Left colon (tissue), 2 donors: ENCODE measurements at regions not wholly inside any gene's neighbourhood (a gene's known extent, or its start where the extent isn't known, plus 50 kb on each side); places are given as distances from the start of the nearest gene placed in this dataset.

Experiments used
- ATAC-seq: fragments of 200-7000 bp; cut with Tn5 transposase; one replicate; pipeline ENCODE4 v1.9.1; 2020; ENCODE audit warnings: mild to moderate bottlenecking, moderate library complexity
- DNase-seq, 2 donors: peaks; one replicate each; pipeline ENCODE4 v3.0.0-alpha.2; 2020
- intact Hi-C, 2 donors: fragments of 100-400 bp; cut with DNase I in 1 of 2; cut with micrococcal nuclease in 1 of 2; formaldehyde crosslinking; loops; one replicate each; pipeline versions ENCODE4 v1.11.2 to v1.14.0; 2022; cut with DNase I, micrococcal nuclease
- donor health status: DM: no; HTN: no; CAD: no.
- donor health status: DM: yes; HTN: yes; CAD: no.

- DNase-seq (no peak), ATAC-seq (no peak)
- intact Hi-C loops = no loop called here
Measured at GRCh38 chr3:116969646-116970045, 260.1 kb downstream of the TUSC7 start.

GRCh38 chr3:116971531-116971930 lies 262.0 kb downstream of the TUSC7 start:
- no peak for ATAC-seq
- intact Hi-C loops = no loop called here

GRCh38 chr3:116974702-116975101 lies 265.1 kb downstream of the TUSC7 start:
- intact Hi-C loops = no loop called here
- DNase-seq = no peak
- ATAC-seq = no peak

More at GRCh38 chr3:116971531-116971930, 262.0 kb downstream of the TUSC7 start:
- DNase-seq = no peak

- DNase-seq = no peak
- intact Hi-C loops = no loop called here
- ATAC-seq = no peak
Measured at GRCh38 chr3:116977441-116977840, 267.9 kb downstream of the TUSC7 start.

GRCh38 chr3:116980099-116980498 lies 270.5 kb downstream of the TUSC7 start:
- intact Hi-C loops = no loop called here
- ATAC-seq = no peak
- DNase-seq = no peak

GRCh38 chr3:116981089-116981488 lies 271.5 kb downstream of the TUSC7 start:
- DNase-seq (no peak), ATAC-seq (no peak)
- intact Hi-C loops = no loop called here

- intact Hi-C loops = no loop called here
- ATAC-seq (no peak), DNase-seq (no peak)
Measured at GRCh38 chr3:116984301-116984700, 274.7 kb downstream of the TUSC7 start.

GRCh38 chr3:116994351-116994879 lies 284.8 kb downstream of the TUSC7 start:
- no peak for ATAC-seq
- intact Hi-C loops = no loop called here
- DNase-seq = no peak

GRCh38 chr3:117003501-117003900 lies 293.9 kb downstream of the TUSC7 start:
- DNase-seq (no peak), ATAC-seq (no peak)
- intact Hi-C loops = no loop called here

GRCh38 chr3:117005274-117005673 lies 295.7 kb downstream of the TUSC7 start:
- no peak for ATAC-seq
- intact Hi-C loops = no loop called here

GRCh38 chr3:117005911-117006522 lies 296.4 kb downstream of the TUSC7 start:
- ATAC-seq = no peak
- no peak for DNase-seq
- intact Hi-C loops = no loop called here

More at GRCh38 chr3:117005274-117005673, 295.7 kb downstream of the TUSC7 start:
- DNase-seq = no peak

- DNase-seq = no peak
- no peak for ATAC-seq
- intact Hi-C loops = loop anchor here in 1 of 2 donors (10.0 kb wide), 1 partner anchor 984 kb away; no protein-coding TSS in a partner anchor
Measured at GRCh38 chr3:117010318-117010717, 300.7 kb downstream of the TUSC7 start.

GRCh38 chr3:117011687-117012250 lies 302.2 kb downstream of the TUSC7 start:
- intact Hi-C loops = loop anchor here in 1 of 2 donors (10.0 kb wide), 1 partner anchor 983 kb away; no protein-coding TSS in a partner anchor
- DNase-seq = no peak
- ATAC-seq = no peak

GRCh38 chr3:117016378-117016777 lies 306.8 kb downstream of the TUSC7 start:
- ATAC-seq (no peak), DNase-seq (no peak)
- intact Hi-C loops = loop anchor here in 1 of 2 donors (5.0 to 10.0 kb wide), 2 partner anchors 341 to 978 kb away; no protein-coding TSS in a partner anchor

GRCh38 chr3:117017135-117017894 lies 307.7 kb downstream of the TUSC7 start:
- intact Hi-C loops = loop anchor here in 1 of 2 donors (5.0 to 10.0 kb wide), 2 partner anchors 340 to 977 kb away; no protein-coding TSS in a partner anchor
- DNase-seq (no peak), ATAC-seq (no peak)

GRCh38 chr3:117018655-117019054 lies 309.1 kb downstream of the TUSC7 start:
- ATAC-seq (no peak), DNase-seq (no peak)
- intact Hi-C loops = loop anchor here in 1 of 2 donors (5.0 to 10.0 kb wide), 2 partner anchors 339 to 976 kb away; no protein-coding TSS in a partner anchor

- ATAC-seq (peak; percentile 84), DNase-seq (peak; percentile 34 to 63)
- intact Hi-C loops = loop anchor here in 1 of 2 donors (5.0 to 10.0 kb wide), 2 partner anchors 338 to 976 kb away; no protein-coding TSS in a partner anchor
Measured at GRCh38 chr3:117019082-117019713, 309.6 kb downstream of the TUSC7 start.

- intact Hi-C loops = no loop called here
- DNase-seq (no peak), ATAC-seq (no peak)
Measured at GRCh38 chr3:117026401-117026800, 316.8 kb downstream of the TUSC7 start.

GRCh38 chr3:117035745-117036144 lies 326.2 kb downstream of the TUSC7 start:
- intact Hi-C loops = no loop called here
- ATAC-seq = peak; percentile 88
- DNase-seq = peak; percentile 18 to 46
